ENCODE measurements at regions not wholly inside any gene's neighbourhood (a gene's known extent, or its start where the extent isn't known, plus 50 kb on each side); places are given as distances from the start of the nearest gene placed in this dataset.

- DNase-seq: no peak
- intact Hi-C loops (cut with DNase I): no loop called here
Measured at GRCh38 chr15:94028121-94028520, 203.2 kb upstream of the MCTP2 start.

- intact Hi-C loops (cut with DNase I): no loop called here
Measured at GRCh38 chr15:94027581-94027980, 203.8 kb upstream of the MCTP2 start.

GRCh38 chr15:94026458-94027304, 204.7 kb upstream of the MCTP2 start:
- intact Hi-C loops (cut with DNase I): no loop called here

More at GRCh38 chr15:94027581-94027980, 203.8 kb upstream of the MCTP2 start:
- DNase-seq: no peak

GRCh38 chr15:94023531-94023930, 207.8 kb upstream of the MCTP2 start:
- peak in 27 of 42 donors; percentile 3 to 69 (median 29) for DNase-seq
- intact Hi-C loops (cut with DNase I): no loop called here

More at GRCh38 chr15:94026458-94027304, 204.7 kb upstream of the MCTP2 start:
- no peak for DNase-seq

GRCh38 chr15:94021621-94022320, 209.6 kb upstream of the MCTP2 start:
- intact Hi-C loops (cut with DNase I): no loop called here
- DNase-seq: peak in 1 of 42 donors; percentile 16

GRCh38 chr15:94019062-94019461, 212.3 kb upstream of the MCTP2 start:
- intact Hi-C loops (cut with DNase I): no loop called here
- no peak for DNase-seq

GRCh38 chr15:94015324-94015723, 216.0 kb upstream of the MCTP2 start:
- intact Hi-C loops (cut with DNase I): no loop called here
- DNase-seq: no peak

- intact Hi-C loops (cut with DNase I): no loop called here
- no peak for DNase-seq
Measured at GRCh38 chr15:94008104-94009074, 223.0 kb upstream of the MCTP2 start.

GRCh38 chr15:94004697-94005096, 226.7 kb upstream of the MCTP2 start:
- intact Hi-C loops (cut with DNase I): no loop called here

GRCh38 chr15:94002041-94002440, 229.3 kb upstream of the MCTP2 start:
- intact Hi-C loops (cut with DNase I): no loop called here
- DNase-seq: no peak

More at GRCh38 chr15:94004697-94005096, 226.7 kb upstream of the MCTP2 start:
- no peak for DNase-seq

- intact Hi-C loops (cut with DNase I): no loop called here
- DNase-seq: no peak
Measured at GRCh38 chr15:94001255-94001801, 230.0 kb upstream of the MCTP2 start.

- intact Hi-C loops (cut with DNase I): no loop called here
- peak in 2 of 42 donors; percentile 7 to 14 for DNase-seq
Measured at GRCh38 chr15:94000606-94001005, 230.8 kb upstream of the MCTP2 start.

GRCh38 chr15:93997071-93997658, 234.2 kb upstream of the MCTP2 start:
- DNase-seq: peak in 7 of 42 donors; percentile 5 to 61 (median 16)

GRCh38 chr15:93989440-93989998, 241.8 kb upstream of the MCTP2 start:
- no peak for DNase-seq
- intact Hi-C loops (cut with DNase I): no loop called here

More at GRCh38 chr15:93997071-93997658, 234.2 kb upstream of the MCTP2 start:
- intact Hi-C loops (cut with DNase I): loop anchor here (10.0 kb wide), 1 partner anchor 128 kb away; no protein-coding TSS in a partner anchor

- DNase-seq: no peak
- intact Hi-C loops (cut with DNase I): no loop called here
Measured at GRCh38 chr15:93987068-93987467, 244.3 kb upstream of the MCTP2 start.

- intact Hi-C loops (cut with DNase I): no loop called here
- no peak for DNase-seq
Measured at GRCh38 chr15:93986400-93986984, 244.9 kb upstream of the MCTP2 start.

GRCh38 chr15:93985925-93986324, 245.4 kb upstream of the MCTP2 start:
- intact Hi-C loops (cut with DNase I): no loop called here
- DNase-seq: no peak

- no peak for DNase-seq
- intact Hi-C loops (cut with DNase I): no loop called here
Measured at GRCh38 chr15:93985176-93985575, 246.2 kb upstream of the MCTP2 start.
